ENCODE measurements at regions not wholly inside any gene's neighbourhood (a gene's known extent, or its start where the extent isn't known, plus 50 kb on each side); places are given as distances from the start of the nearest gene placed in this dataset.
A peak's percentile ranks its signal among the peaks of the same experiment; 100 is the strongest.

DNA sequence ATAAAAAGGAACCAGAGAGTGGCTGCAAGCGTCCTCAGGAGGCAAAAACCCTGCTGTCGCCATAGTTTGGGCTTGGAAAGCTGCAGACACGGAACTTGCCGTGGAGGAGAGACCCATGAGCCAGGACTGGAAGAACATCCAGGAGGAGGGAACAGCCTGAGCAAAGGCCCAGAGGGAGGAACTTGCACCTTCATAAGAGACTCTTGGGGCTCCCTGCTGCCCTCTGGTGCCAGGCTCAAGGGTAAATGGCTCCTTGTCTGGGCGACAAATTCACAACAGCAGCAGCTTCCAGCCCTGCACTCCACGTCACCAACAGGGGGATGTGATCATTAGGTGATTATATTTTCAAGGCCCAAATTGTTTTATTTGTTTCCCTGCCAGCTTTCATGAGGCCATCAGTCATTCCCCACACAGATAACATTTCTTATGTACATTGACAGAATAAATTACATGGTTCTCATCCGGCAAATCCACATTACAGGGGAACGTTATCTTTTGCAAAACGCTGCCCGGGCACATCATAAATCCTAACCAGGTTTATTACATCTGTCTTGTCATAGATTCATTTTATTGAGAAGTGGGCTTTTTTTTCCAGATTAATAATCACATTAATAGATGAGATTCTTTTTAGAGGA, 143.0 kb upstream of the GRIK3 start:
- H3K27me3 ChIP-seq (ENCODE audit: low read length), result no peaks in the 10 kb centered on the region
- no peak overlapping the region for H3K27ac ChIP-seq (ENCODE audit: low read depth, low read length)
- H3F3A ChIP-seq (ENCODE audit: insufficient read depth), result no peaks in the 10 kb centered on the region
- no peak overlapping the region for H3K4me2 ChIP-seq (ENCODE audit: low read depth, low read length, poor library complexity, severe bottlenecking)
- H3K9me2 ChIP-seq (replicated peaks; ENCODE audit: insufficient read depth, low read length), result no peaks in the 10 kb centered on the region
- no peaks in the 10 kb centered on the region for H3K36me3 ChIP-seq (ENCODE audit: low read length)
- no peak overlapping the region for H2AFZ ChIP-seq (ENCODE audit: low read depth, low read length, severe bottlenecking)
- no peak overlapping the region for H3K9ac ChIP-seq (ENCODE audit: low read length)
- no peak overlapping the region for H3K4me3 ChIP-seq (ENCODE audit: insufficient read depth, low read length, poor library complexity, severe bottlenecking)
- peak; percentile 34 for TF ChIP-seq CTCF (IDR thresholded peaks at IDR 0.05; ENCODE audit: insufficient read depth, low read length, poor library complexity, severe bottlenecking)
- no peak for TF ChIP-seq EZH2phosphoT487 (conservative IDR thresholded peaks at IDR 0.05; ENCODE audit: low read length)
- no peaks in the 10 kb centered on the region for H4K20me1 ChIP-seq (ENCODE audit: low read depth, low read length)
- no peaks in the 10 kb centered on the region for H3K79me2 ChIP-seq (ENCODE audit: insufficient read depth, low read length)
- no peaks in the 10 kb centered on the region for H3K9me3 ChIP-seq (ENCODE audit: insufficient read depth, low read length)

DNA sequence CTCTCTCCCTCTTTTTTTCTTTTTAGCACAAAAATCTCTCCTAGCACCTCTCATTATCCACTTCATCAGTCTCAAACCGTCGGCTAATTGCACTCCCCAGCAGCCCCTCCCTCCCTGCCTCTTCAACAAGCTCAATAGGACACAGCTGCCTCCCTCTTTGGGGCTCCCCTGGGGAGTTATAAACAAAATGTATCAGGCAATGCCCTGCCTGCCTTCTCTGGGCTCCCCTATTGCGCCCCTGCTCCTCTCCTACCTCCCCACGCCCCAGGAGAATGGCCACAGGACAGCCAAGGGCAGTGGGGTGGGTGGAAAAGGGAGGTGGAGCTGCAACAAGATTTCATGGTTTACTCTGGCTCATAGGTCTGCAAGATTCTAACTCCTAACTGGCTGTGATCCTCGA, 147.1 kb upstream of the GRIK3 start:
- Histone ChIP-seq H4K20me1 (ENCODE audit: low read depth, low read length) (no peaks in the 10 kb centered on the region), H3K4me2 (ENCODE audit: low read depth, low read length, poor library complexity, severe bottlenecking) (no peak overlapping the region), H3K27ac (ENCODE audit: low read depth, low read length) (no peak overlapping the region), H3K9ac (ENCODE audit: low read length) (no peak overlapping the region), H3K27me3 (ENCODE audit: low read length) (no peaks in the 10 kb centered on the region), H3K79me2 (ENCODE audit: insufficient read depth, low read length) (no peaks in the 10 kb centered on the region), H3K9me2 (replicated peaks; ENCODE audit: insufficient read depth, low read length) (no peaks in the 10 kb centered on the region), H2AFZ (ENCODE audit: low read depth, low read length, severe bottlenecking) (no peak overlapping the region), H3F3A (ENCODE audit: insufficient read depth) (no peaks in the 10 kb centered on the region), H3K36me3 (ENCODE audit: low read length) (no peaks in the 10 kb centered on the region), H3K4me3 (ENCODE audit: insufficient read depth, low read length, poor library complexity, severe bottlenecking) (no peak overlapping the region), H3K9me3 (ENCODE audit: insufficient read depth, low read length) (no peaks in the 10 kb centered on the region)
- TF ChIP-seq EZH2phosphoT487 (conservative IDR thresholded peaks at IDR 0.05; ENCODE audit: low read length) (no peak), CTCF (IDR thresholded peaks at IDR 0.05; ENCODE audit: insufficient read depth, low read length, poor library complexity, severe bottlenecking) (no peak)

DNA sequence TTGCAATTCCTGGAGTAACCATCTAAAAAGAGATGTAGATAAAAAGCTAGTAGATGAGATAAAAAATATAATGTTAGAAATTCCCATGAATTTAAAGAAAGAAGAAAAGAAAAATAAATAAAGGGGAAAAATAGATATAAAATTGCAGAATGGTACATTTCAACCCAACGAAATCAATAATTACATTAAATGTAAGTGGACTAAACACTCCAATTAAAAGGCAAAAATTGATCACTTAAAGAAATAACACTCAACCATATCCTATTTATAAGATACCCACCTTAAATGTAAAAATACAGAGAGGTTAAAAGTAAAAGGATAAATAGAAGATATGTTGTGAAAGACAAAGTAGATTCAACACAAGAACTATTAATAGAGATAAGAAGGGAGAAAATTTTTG, 150.5 kb upstream of the GRIK3 start:
- no peaks in the 10 kb centered on the region for H3K9me2 ChIP-seq (replicated peaks; ENCODE audit: insufficient read depth, low read length)
- TF ChIP-seq EZH2phosphoT487 (conservative IDR thresholded peaks at IDR 0.05; ENCODE audit: low read length), result no peak
- TF ChIP-seq CTCF (IDR thresholded peaks at IDR 0.05; ENCODE audit: insufficient read depth, low read length, poor library complexity, severe bottlenecking), result no peak
- no peaks in the 10 kb centered on the region for H3K27me3 ChIP-seq (ENCODE audit: low read length)
- no peaks in the 10 kb centered on the region for H3K36me3 ChIP-seq (ENCODE audit: low read length)
- H4K20me1 ChIP-seq (ENCODE audit: low read depth, low read length), result no peaks in the 10 kb centered on the region
- H3K4me3 ChIP-seq (ENCODE audit: insufficient read depth, low read length, poor library complexity, severe bottlenecking), result no peak overlapping the region
- H3K9me3 ChIP-seq (ENCODE audit: insufficient read depth, low read length), result no peaks in the 10 kb centered on the region
- H3K79me2 ChIP-seq (ENCODE audit: insufficient read depth, low read length), result no peaks in the 10 kb centered on the region
- H3F3A ChIP-seq (ENCODE audit: insufficient read depth), result no peaks in the 10 kb centered on the region
- no peak overlapping the region for H2AFZ ChIP-seq (ENCODE audit: low read depth, low read length, severe bottlenecking)
- no peak overlapping the region for H3K9ac ChIP-seq (ENCODE audit: low read length)
- H3K27ac ChIP-seq (ENCODE audit: low read depth, low read length), result no peak overlapping the region
- no peak overlapping the region for H3K4me2 ChIP-seq (ENCODE audit: low read depth, low read length, poor library complexity, severe bottlenecking)

Data from SU-DHL-6 (cell line).